ENCODE measurements at regions not wholly inside any gene's neighbourhood (a gene's known extent, or its start where the extent isn't known, plus 50 kb on each side); places are given as distances from the start of the nearest gene placed in this dataset.

GRCh38 chr2:12834239-12834638 lies 117.5 kb downstream of the TRIB2 start:
- CTCF ChIA-PET, result no interaction called here
- peaks cover 29% of the 10 kb centered on the region for H3K27me3 Mint-ChIP-seq (ENCODE audit: low read depth)

GRCh38 chr2:12835733-12836132 lies 119.0 kb downstream of the TRIB2 start:
- ATAC-seq, result no peak
- Mint-ChIP-seq H3K4me3 (no peak overlapping the region), H3K27me3 (ENCODE audit: low read depth) (peaks cover 32% of the 10 kb centered on the region), H3K9me3 (ENCODE audit: insufficient read depth) (no peaks in the 10 kb centered on the region), H3K27ac (no peak overlapping the region), H3K36me3 (ENCODE audit: low read depth) (no peaks in the 10 kb centered on the region), H3K4me1 (ENCODE audit: low read depth) (no peaks in the 10 kb centered on the region)
- ChIA-PET POLR2A (no interaction called here), CTCF (no interaction called here)
- DNase-seq, result no peak

More at GRCh38 chr2:12834239-12834638, 117.5 kb downstream of the TRIB2 start:
- Mint-ChIP-seq H3K4me1 (ENCODE audit: low read depth) (no peaks in the 10 kb centered on the region), H3K27ac (no peak overlapping the region), H3K4me3 (no peak overlapping the region), H3K36me3 (ENCODE audit: low read depth) (no peaks in the 10 kb centered on the region), H3K9me3 (ENCODE audit: insufficient read depth) (no peaks in the 10 kb centered on the region)
- POLR2A ChIA-PET, result no interaction called here
- ATAC-seq, result no peak
- no peak for DNase-seq

GRCh38 chr2:12839339-12839738 lies 122.6 kb downstream of the TRIB2 start:
- Mint-ChIP-seq H3K4me1 (ENCODE audit: low read depth) (no peaks in the 10 kb centered on the region), H3K27me3 (ENCODE audit: low read depth) (peaks cover 37% of the 10 kb centered on the region), H3K36me3 (ENCODE audit: low read depth) (no peaks in the 10 kb centered on the region), H3K27ac (no peak overlapping the region), H3K9me3 (ENCODE audit: insufficient read depth) (no peaks in the 10 kb centered on the region), H3K4me3 (no peak overlapping the region)
- DNase-seq (no peak), ATAC-seq (no peak)
- ChIA-PET POLR2A (no interaction called here), CTCF (no interaction called here)

- POLR2A ChIA-PET, result no interaction called here
- Mint-ChIP-seq H3K9me3 (ENCODE audit: insufficient read depth) (no peaks in the 10 kb centered on the region), H3K4me3 (no peak overlapping the region), H3K27me3 (ENCODE audit: low read depth) (peaks cover 32% of the 10 kb centered on the region), H3K4me1 (ENCODE audit: low read depth) (no peaks in the 10 kb centered on the region), H3K27ac (no peak overlapping the region), H3K36me3 (ENCODE audit: low read depth) (no peaks in the 10 kb centered on the region)
- CTCF ChIA-PET, result no interaction called here
- no peak for ATAC-seq
- DNase-seq, result no peak
These were observed 124.3 kb downstream of the TRIB2 start for GRCh38 chr2:12841021-12841420.

- H3K36me3 Mint-ChIP-seq (ENCODE audit: low read depth), result no peaks in the 10 kb centered on the region
- H3K4me3 Mint-ChIP-seq, result no peak overlapping the region
- no peak for ATAC-seq
- ChIA-PET POLR2A (no interaction called here), CTCF (no interaction called here)
- H3K9me3 Mint-ChIP-seq (ENCODE audit: insufficient read depth), result no peaks in the 10 kb centered on the region
- no peaks in the 10 kb centered on the region for H3K4me1 Mint-ChIP-seq (ENCODE audit: low read depth)
- H3K27ac Mint-ChIP-seq, result no peak overlapping the region
- no peak for DNase-seq
- H3K27me3 Mint-ChIP-seq (ENCODE audit: low read depth), result peaks cover 29% of the 10 kb centered on the region
These were observed 126.2 kb downstream of the TRIB2 start for GRCh38 chr2:12842917-12843316.

- no peaks in the 10 kb centered on the region for H3K36me3 Mint-ChIP-seq (ENCODE audit: low read depth)
- DNase-seq, result no peak
- peaks cover 40% of the 10 kb centered on the region for H3K27me3 Mint-ChIP-seq (ENCODE audit: low read depth)
- no peak overlapping the region for H3K4me3 Mint-ChIP-seq
- no peaks in the 10 kb centered on the region for H3K4me1 Mint-ChIP-seq (ENCODE audit: low read depth)
- no peaks in the 10 kb centered on the region for H3K9me3 Mint-ChIP-seq (ENCODE audit: insufficient read depth)
- POLR2A ChIA-PET, result no interaction called here
- CTCF ChIA-PET, result no interaction called here
- ATAC-seq, result no peak
- H3K27ac Mint-ChIP-seq, result no peak overlapping the region
These were observed 127.8 kb downstream of the TRIB2 start for GRCh38 chr2:12844511-12844910.

- no peak overlapping the region for H3K27ac Mint-ChIP-seq
These were observed 131.2 kb downstream of the TRIB2 start for GRCh38 chr2:12847694-12848575.

GRCh38 chr2:12852135-12852534 lies 135.4 kb downstream of the TRIB2 start:
- no peak overlapping the region for H3K4me3 Mint-ChIP-seq
- H3K4me1 Mint-ChIP-seq (ENCODE audit: low read depth), result no peaks in the 10 kb centered on the region
- peaks cover 28% of the 10 kb centered on the region for H3K27me3 Mint-ChIP-seq (ENCODE audit: low read depth)
- H3K36me3 Mint-ChIP-seq (ENCODE audit: low read depth), result peaks cover 10% of the 10 kb centered on the region
- H3K27ac Mint-ChIP-seq, result no peak overlapping the region
- ChIA-PET CTCF (interaction anchor here (1.9 kb wide), 1 partner anchor 78 kb away, joined by 7 read pairs; no protein-coding TSS in a partner anchor), POLR2A (no interaction called here)
- ATAC-seq (no peak), DNase-seq (no peak)
- H3K9me3 Mint-ChIP-seq (ENCODE audit: insufficient read depth), result no peaks in the 10 kb centered on the region

More at GRCh38 chr2:12847694-12848575, 131.2 kb downstream of the TRIB2 start:
- no peaks in the 10 kb centered on the region for H3K9me3 Mint-ChIP-seq (ENCODE audit: insufficient read depth)
- DNase-seq (no peak), ATAC-seq (no peak)
- H3K4me1 Mint-ChIP-seq (ENCODE audit: low read depth), result no peaks in the 10 kb centered on the region
- no peak overlapping the region for H3K4me3 Mint-ChIP-seq
- H3K36me3 Mint-ChIP-seq (ENCODE audit: low read depth), result no peaks in the 10 kb centered on the region
- H3K27me3 Mint-ChIP-seq (ENCODE audit: low read depth), result peaks cover 35% of the 10 kb centered on the region
- POLR2A ChIA-PET, result no interaction called here
- CTCF ChIA-PET, result no interaction called here

- ATAC-seq, result no peak
- ChIA-PET CTCF (interaction anchor here (1.3 to 1.9 kb wide), 2 partner anchors 76 to 153 kb away, joined by 3 to 7 read pairs; no protein-coding TSS in a partner anchor), POLR2A (no interaction called here)
- no peak for DNase-seq
- Mint-ChIP-seq H3K9me3 (ENCODE audit: insufficient read depth) (peaks cover under 1% of the 10 kb centered on the region), H3K27me3 (ENCODE audit: low read depth) (peaks cover 19% of the 10 kb centered on the region), H3K4me3 (no peak overlapping the region), H3K27ac (no peak overlapping the region), H3K36me3 (ENCODE audit: low read depth) (peaks cover 10% of the 10 kb centered on the region), H3K4me1 (ENCODE audit: low read depth) (no peaks in the 10 kb centered on the region)
These were observed 137.3 kb downstream of the TRIB2 start for GRCh38 chr2:12854001-12854530.

GRCh38 chr2:12855508-12855907 lies 138.8 kb downstream of the TRIB2 start:
- Mint-ChIP-seq H3K27me3 (ENCODE audit: low read depth) (peaks cover 7% of the 10 kb centered on the region), H3K36me3 (ENCODE audit: low read depth) (peaks cover 16% of the 10 kb centered on the region), H3K4me3 (peak overlapping the region; percentile 15), H3K27ac (peak overlapping the region; percentile 43), H3K9me3 (ENCODE audit: insufficient read depth) (peaks cover 13% of the 10 kb centered on the region), H3K4me1 (ENCODE audit: low read depth) (peaks cover 6% of the 10 kb centered on the region)
- ATAC-seq (no peak), DNase-seq (peak; percentile 36)
- POLR2A ChIA-PET, result no interaction called here
- CTCF ChIA-PET, result interaction anchor here (0.7 to 1.7 kb wide), 6 partner anchors 13 to 140 kb away, joined by 3 to 5 read pairs (median 4); no protein-coding TSS in a partner anchor

GRCh38 chr2:12856934-12857601 lies 140.3 kb downstream of the TRIB2 start:
- peak; percentile 67 for DNase-seq
- Mint-ChIP-seq H3K4me3 (no peak overlapping the region), H3K4me1 (ENCODE audit: low read depth) (peaks cover 20% of the 10 kb centered on the region), H3K36me3 (ENCODE audit: low read depth) (peaks cover 28% of the 10 kb centered on the region), H3K27ac (no peak overlapping the region), H3K27me3 (ENCODE audit: low read depth) (peaks cover 3% of the 10 kb centered on the region), H3K9me3 (ENCODE audit: insufficient read depth) (peaks cover 22% of the 10 kb centered on the region)
- ATAC-seq, result peak; percentile 82
- ChIA-PET POLR2A (interaction anchor here (0.8 to 1.3 kb wide), 2 partner anchors 74 to 128 kb away, joined by 3 to 5 read pairs; no protein-coding TSS in a partner anchor), CTCF (interaction anchor here (0.7 to 1.7 kb wide), 3 partner anchors 32 to 141 kb away, joined by 3 to 5 read pairs (median 4); no protein-coding TSS in a partner anchor)

GRCh38 chr2:12857891-12858290 lies 141.2 kb downstream of the TRIB2 start:
- H3K27ac Mint-ChIP-seq, result no peak overlapping the region
- peaks cover 27% of the 10 kb centered on the region for H3K9me3 Mint-ChIP-seq (ENCODE audit: insufficient read depth)
- no peak overlapping the region for H3K4me3 Mint-ChIP-seq
- ATAC-seq, result no peak
- H3K4me1 Mint-ChIP-seq (ENCODE audit: low read depth), result peaks cover 24% of the 10 kb centered on the region
- peaks cover 3% of the 10 kb centered on the region for H3K27me3 Mint-ChIP-seq (ENCODE audit: low read depth)
- DNase-seq, result no peak
- ChIA-PET CTCF (no interaction called here), POLR2A (no interaction called here)
- peaks cover 32% of the 10 kb centered on the region for H3K36me3 Mint-ChIP-seq (ENCODE audit: low read depth)

All from activated CD8-positive, alpha-beta T cell treated with anti-CD3 and anti-CD28 coated beads, Interleukin-2, amount 10 ng/mL, durations not matched to agents 7 days and 5 days (primary cell).